ENCODE measurements at regions not wholly inside any gene's neighbourhood (a gene's known extent, or its start where the extent isn't known, plus 50 kb on each side); places are given as distances from the start of the nearest gene placed in this dataset.
"Not testable (repeated sequence)": the region's sequence is repeated elsewhere in the genome, so short reads cannot be mapped to it uniquely, and the experiment has no call there.

DNA sequence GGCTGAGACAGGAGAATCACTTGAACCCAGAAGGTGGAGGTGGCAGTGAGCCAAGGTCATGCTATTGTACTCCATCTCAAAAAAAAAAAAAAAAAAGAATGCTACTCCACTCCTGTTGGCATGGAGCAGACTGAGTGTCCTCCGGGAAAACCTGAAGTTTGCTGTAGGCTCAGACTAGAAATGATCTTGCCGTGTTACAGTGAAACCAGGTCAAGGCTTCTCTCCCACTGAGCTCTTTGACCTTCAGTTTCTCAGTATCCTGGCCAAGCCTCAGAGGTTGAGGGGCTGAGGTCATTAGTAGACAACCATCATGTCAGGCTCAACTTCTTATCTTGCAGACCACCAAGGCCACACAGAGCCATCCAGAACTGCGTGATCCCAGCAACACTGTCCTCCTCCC, 348.6 kb upstream of the ZNF32 start:
- in situ Hi-C loops (cut with HindIII; ENCODE audit: low pct_unique_long_range_greater_than_20kb, low sequenced_read_pairs): no loop called here
- no peak for ATAC-seq
- BruUV-seq (replicated peaks): no TSS peak
- no peak for TF ChIP-seq SIN3A (IDR thresholded peaks at IDR 0.05; ENCODE audit: borderline replicate concordance, insufficient read depth, low read depth, low read length)
- TF ChIP-seq CTCF (IDR thresholded peaks at IDR 0.05): no peak
- TF ChIP-seq REST (IDR thresholded peaks at IDR 0.05; ENCODE audit: insufficient read depth in 1 of 2, low read depth in 2 of 2, low read length in 1 of 2): no peak
- no peak for TF ChIP-seq POLR2AphosphoS5 (IDR thresholded peaks at IDR 0.05; ENCODE audit: low read depth, low read length)
- TF ChIP-seq TCF7L2 (IDR thresholded peaks at IDR 0.05; ENCODE audit: low read depth, low read length): no peak
- no peak for DNase-seq (ENCODE audit: low read depth, low spot score)
- Histone ChIP-seq H3K27ac (ENCODE audit: low read length) (no peak overlapping the region), H3K36me3 (ENCODE audit: control insufficient read depth, insufficient read depth, low read length) (no peaks in the 10 kb centered on the region), H3K9me3 (ENCODE audit: control insufficient read depth, insufficient read depth, low read depth, low read length) (no peaks in the 10 kb centered on the region), H3K4me1 (ENCODE audit: control insufficient read depth, insufficient read depth, low read length) (no peaks in the 10 kb centered on the region), H3K4me3 (ENCODE audit: low read depth in 2 of 2, low read length in 2 of 2) (no peak overlapping the region), H3K27me3 (ENCODE audit: control insufficient read depth, insufficient read depth, low read length) (no peaks in the 10 kb centered on the region; the same call in 1 of the 2 replicates)
- POLR2A ChIA-PET: no interaction called here
- CTCF ChIA-PET: no interaction called here
- intact Hi-C loops (cut with micrococcal nuclease; ENCODE audit: unreplicated experiment): no loop called here

GRCh38 chr10:43994539-43994938, 345.9 kb upstream of the ZNF32 start:
- H3K27ac ChIP-seq (ENCODE audit: low read length): no peak overlapping the region
- CTCF ChIA-PET: no interaction called here
- no peaks in the 10 kb centered on the region for H3K9me3 ChIP-seq (ENCODE audit: control insufficient read depth, insufficient read depth, low read depth, low read length)
- no peaks in the 10 kb centered on the region for H3K4me1 ChIP-seq (ENCODE audit: control insufficient read depth, insufficient read depth, low read length)
- in situ Hi-C loops (cut with HindIII; ENCODE audit: low pct_unique_long_range_greater_than_20kb, low sequenced_read_pairs): no loop called here
- TF ChIP-seq CTCF (IDR thresholded peaks at IDR 0.05): no peak
- TF ChIP-seq REST (IDR thresholded peaks at IDR 0.05; ENCODE audit: insufficient read depth in 1 of 2, low read depth in 2 of 2, low read length in 1 of 2): no peak
- TF ChIP-seq SIN3A (IDR thresholded peaks at IDR 0.05; ENCODE audit: borderline replicate concordance, insufficient read depth, low read depth, low read length): no peak
- no peak for TF ChIP-seq TCF7L2 (IDR thresholded peaks at IDR 0.05; ENCODE audit: low read depth, low read length)
- TF ChIP-seq POLR2AphosphoS5 (IDR thresholded peaks at IDR 0.05; ENCODE audit: low read depth, low read length): no peak
- BruUV-seq (replicated peaks): no TSS peak
- no peak for ATAC-seq
- intact Hi-C loops (cut with micrococcal nuclease; ENCODE audit: unreplicated experiment): no loop called here
- DNase-seq (ENCODE audit: low read depth, low spot score): no peak
- H3K27me3 ChIP-seq (ENCODE audit: control insufficient read depth, insufficient read depth, low read length): no peaks in the 10 kb centered on the region; the same call in 1 of the 2 replicates
- H3K36me3 ChIP-seq (ENCODE audit: control insufficient read depth, insufficient read depth, low read length): no peaks in the 10 kb centered on the region
- H3K4me3 ChIP-seq (ENCODE audit: low read depth in 2 of 2, low read length in 2 of 2): no peak overlapping the region
- POLR2A ChIA-PET: no interaction called here

DNA sequence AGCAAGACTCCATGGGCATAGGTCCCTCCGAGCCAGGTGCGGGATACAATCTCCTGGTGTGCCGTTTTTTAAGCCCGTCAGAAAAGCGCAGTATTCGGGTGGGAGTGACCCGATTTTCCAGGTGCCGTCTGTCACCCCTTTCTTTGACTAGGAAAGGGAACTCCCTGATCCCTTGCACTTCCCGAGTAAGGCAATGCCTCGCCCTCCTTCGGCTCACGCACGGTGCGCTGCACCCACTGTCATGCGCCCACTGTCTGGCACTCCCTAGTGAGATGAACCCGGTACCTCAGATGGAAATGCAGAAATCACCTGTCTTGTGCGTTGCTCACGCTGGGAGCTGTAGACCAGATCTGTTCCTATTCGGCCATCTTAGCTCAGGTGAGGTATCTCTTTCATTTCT, 344.1 kb upstream of the ZNF32 start:
- H3K4me1 ChIP-seq (ENCODE audit: control insufficient read depth, insufficient read depth, low read length); in situ Hi-C loops (cut with HindIII; ENCODE audit: low pct_unique_long_range_greater_than_20kb, low sequenced_read_pairs); BruUV-seq (replicated peaks); ATAC-seq; H3K27me3 ChIP-seq (ENCODE audit: control insufficient read depth, insufficient read depth, low read length); H3K36me3 ChIP-seq (ENCODE audit: control insufficient read depth, insufficient read depth, low read length); DNase-seq (ENCODE audit: low read depth, low spot score); POLR2A ChIA-PET; intact Hi-C loops (cut with micrococcal nuclease; ENCODE audit: unreplicated experiment); CTCF ChIA-PET; H3K4me3 ChIP-seq (ENCODE audit: low read depth in 2 of 2, low read length in 2 of 2); H3K27ac ChIP-seq (ENCODE audit: low read length); H3K9me3 ChIP-seq (ENCODE audit: control insufficient read depth, insufficient read depth, low read depth, low read length): not testable (repeated sequence)
